GM11168 (cell line): ENCODE measurements at regions not wholly inside any gene's neighbourhood (a gene's known extent, or its start where the extent isn't known, plus 50 kb on each side); places are given as distances from the start of the nearest gene placed in this dataset.

Source experiments
- in situ Hi-C: fragments of 300-500 bp; cut with MboI; formaldehyde crosslinking; loops from one replicate; pipeline ENCODE4 v1.12.0; 2022; ENCODE audit warnings: low sequenced_read_pairs; ENCODE audit not compliant: unreplicated experiment

GRCh38 chr5:179497636-179498340, 52.6 kb upstream of the RUFY1 start:
- in situ Hi-C loops: loop anchor here (25.0 kb wide), 1 partner anchor 310 kb away; no protein-coding TSS in a partner anchor

GRCh38 chr5:179495906-179496455, 54.4 kb upstream of the RUFY1 start:
- in situ Hi-C loops: loop anchor here (25.0 kb wide), 1 partner anchor 309 kb away; no protein-coding TSS in a partner anchor

- in situ Hi-C loops: loop anchor here (25.0 kb wide), 1 partner anchor 308 kb away; no protein-coding TSS in a partner anchor
These were observed 55.4 kb upstream of the RUFY1 start for GRCh38 chr5:179494774-179495526.

GRCh38 chr5:179488975-179489374, 61.4 kb upstream of the RUFY1 start:
- in situ Hi-C loops: loop anchor here (25.0 kb wide), 1 partner anchor 302 kb away; no protein-coding TSS in a partner anchor

- in situ Hi-C loops: loop anchor here (25.0 kb wide), 1 partner anchor 301 kb away; no protein-coding TSS in a partner anchor
These were observed 61.9 kb upstream of the RUFY1 start for GRCh38 chr5:179488491-179488890.

- in situ Hi-C loops: loop anchor here (25.0 kb wide), 1 partner anchor 300 kb away; no protein-coding TSS in a partner anchor
These were observed 63.2 kb upstream of the RUFY1 start for GRCh38 chr5:179487145-179487544.

- in situ Hi-C loops: loop anchor here (25.0 kb wide), 1 partner anchor 299 kb away; no protein-coding TSS in a partner anchor
These were observed 63.7 kb upstream of the RUFY1 start for GRCh38 chr5:179486596-179487051.

GRCh38 chr5:179485845-179486575, 64.3 kb upstream of the RUFY1 start:
- in situ Hi-C loops: loop anchor here (25.0 kb wide), 1 partner anchor 299 kb away; no protein-coding TSS in a partner anchor

- in situ Hi-C loops: loop anchor here (25.0 kb wide), 1 partner anchor 297 kb away; no protein-coding TSS in a partner anchor
These were observed 65.6 kb upstream of the RUFY1 start for GRCh38 chr5:179484761-179485160.

- in situ Hi-C loops: loop anchor here (25.0 kb wide), 1 partner anchor 297 kb away; no protein-coding TSS in a partner anchor
These were observed 66.2 kb upstream of the RUFY1 start for GRCh38 chr5:179484201-179484600.

GRCh38 chr5:179478624-179479023, 71.7 kb upstream of the RUFY1 start:
- in situ Hi-C loops: loop anchor here (25.0 kb wide), 1 partner anchor 291 kb away; no protein-coding TSS in a partner anchor

GRCh38 chr5:179475208-179475751, 75.1 kb upstream of the RUFY1 start:
- in situ Hi-C loops: loop anchor here (25.0 kb wide), 1 partner anchor 288 kb away; no protein-coding TSS in a partner anchor

- in situ Hi-C loops: no loop called here
These were observed 77.7 kb upstream of the RUFY1 start for GRCh38 chr5:179472641-179473040.

GRCh38 chr5:179472174-179472573, 78.2 kb upstream of the RUFY1 start:
- in situ Hi-C loops: no loop called here

GRCh38 chr5:179470201-179470600, 80.2 kb upstream of the RUFY1 start:
- in situ Hi-C loops: no loop called here

GRCh38 chr5:179468696-179469095, 81.7 kb upstream of the RUFY1 start:
- in situ Hi-C loops: no loop called here

- in situ Hi-C loops: no loop called here
These were observed 82.9 kb upstream of the RUFY1 start for GRCh38 chr5:179467441-179467840.

- in situ Hi-C loops: no loop called here
These were observed 85.7 kb upstream of the RUFY1 start for GRCh38 chr5:179464631-179465030.

- in situ Hi-C loops: no loop called here
These were observed 88.3 kb upstream of the RUFY1 start for GRCh38 chr5:179462040-179462439.
